Lung (tissue), 11 donors: ENCODE measurements at regions not wholly inside any gene's neighbourhood (a gene's known extent, or its start where the extent isn't known, plus 50 kb on each side); places are given as distances from the start of the nearest gene placed in this dataset.

ENCODE experiments used
- ATAC-seq: fragments of 200-7000 bp; cut with Tn5 transposase; one replicate; pipeline ENCODE4 v1.9.1; 2020; ENCODE audit warnings: moderate number of reproducible peaks; ENCODE audit not compliant: insufficient read depth, low FRiP score
- DNase-seq, 3 donors: peaks; one replicate each; pipeline ENCODE4 v3.0.0-alpha.2; 2013 to 2017
- H3K27ac ChIP-seq, 2 donors: one replicate each; pipeline ENCODE4 v1.5.1; 2013; ENCODE audit warnings: mild to moderate bottlenecking in 2 of 2, moderate library complexity in 2 of 2, control low read depth in 1 of 2, inconsistent platforms in 1 of 2, low read depth in 1 of 2, low read length in 1 of 2
- H3K27me3 ChIP-seq, 3 donors: one replicate each; pipeline ENCODE4 v1.5.1; 2013; ENCODE audit warnings: low read length in 2 of 3; ENCODE audit not compliant: control insufficient read depth in 3 of 3, insufficient read depth in 3 of 3
- H3K36me3 ChIP-seq, 4 donors: one replicate each; pipeline ENCODE4 v1.5.1; 2013; ENCODE audit warnings: low read length in 4 of 4, mild to moderate bottlenecking in 1 of 4, moderate library complexity in 1 of 4; ENCODE audit not compliant: control insufficient read depth in 4 of 4, insufficient read depth in 4 of 4
- H3K4me1 ChIP-seq, 5 donors: one replicate each; pipeline ENCODE4 v1.5.1; 2013; ENCODE audit warnings: low read length in 5 of 5, mild to moderate bottlenecking in 2 of 5, moderate library complexity in 1 of 5; ENCODE audit not compliant: control insufficient read depth in 5 of 5, insufficient read depth in 5 of 5
- H3K4me3 ChIP-seq: one replicate; pipeline ENCODE4 v1.5.1; 2013; ENCODE audit warnings: mild to moderate bottlenecking, control low read depth, moderate library complexity
- H3K9ac ChIP-seq, 2 donors: one replicate each; pipeline ENCODE4 v1.5.1; 2013; ENCODE audit warnings: low read length in 2 of 2, control low read depth in 1 of 2; ENCODE audit not compliant: insufficient read depth in 1 of 2
- H3K9me3 ChIP-seq, 4 donors: one replicate each; pipeline ENCODE4 v1.5.1; 2013; ENCODE audit warnings: low read length in 3 of 4, mild to moderate bottlenecking in 1 of 4, moderate library complexity in 1 of 4; ENCODE audit not compliant: control insufficient read depth in 4 of 4, insufficient read depth in 3 of 4
- CTCF ChIP-seq: IDR thresholded peaks from 2 replicates; pipeline ENCODE4 v1.5.1; 2012; ENCODE audit warnings: mild to moderate bottlenecking; ENCODE audit errors: control extremely low read depth, extremely low read depth
- WGBS, 2 donors: extraction: QIAGEN DNeasy Blood & Tissue Kit; methylation state at CpG; one replicate each; pipeline ENCODE4 v1.1.7; 2013; 5-methylcytosine and 5-hydroxymethylcytosine counted together
- donor health status: control.
- donor health status: control.
- donor health status: Bipolar disorder and iron deficiency.
- donor health status: healthy.
- donor health status: DM: yes; HTN: yes; CAD: no.

DNA sequence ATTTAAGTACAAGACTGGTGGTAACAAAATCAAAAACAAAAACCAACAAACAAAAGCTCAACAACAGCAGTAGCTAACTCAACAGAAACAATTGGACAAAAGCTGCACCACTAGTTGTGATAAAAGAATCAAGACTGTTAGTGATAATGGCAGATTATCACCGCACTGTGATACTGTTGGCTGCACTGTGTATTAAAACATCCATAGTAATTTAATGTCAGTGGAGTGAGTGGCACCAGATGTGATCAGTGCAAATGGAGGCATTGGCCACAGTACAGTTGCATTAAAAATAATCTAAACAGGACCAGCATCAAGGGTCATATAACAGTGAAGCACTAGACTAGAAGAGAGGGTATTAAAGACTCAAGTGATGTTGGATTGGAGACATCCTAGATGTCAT lies 1341.3 kb downstream of the MRPL39 start:
- TF ChIP-seq CTCF = no peak
- no peaks in the 10 kb centered on the region for H3K9me3 ChIP-seq
- no peak overlapping the region for H3K4me3 ChIP-seq
- ATAC-seq (no peak), DNase-seq (no peak)
- H3K4me1 ChIP-seq = no peaks in the 10 kb centered on the region
- 73 to 78% methylated on average over 1 of the region's 1 CpG for WGBS, 2 donors
- no peak overlapping the region for H3K9ac ChIP-seq
- H3K36me3 ChIP-seq = no peaks in the 10 kb centered on the region
- no peaks in the 10 kb centered on the region for H3K27me3 ChIP-seq
- H3K27ac ChIP-seq = no peak overlapping the region

- Histone ChIP-seq H3K9ac (no peak overlapping the region), H3K4me1 (no peaks in the 10 kb centered on the region), H3K9me3 (peaks cover 0 to 5% (median 0%) of the 10 kb centered on the region in 4 donors), H3K4me3 (no peak overlapping the region), H3K27ac (no peak overlapping the region), H3K27me3 (no peaks in the 10 kb centered on the region), H3K36me3 (no peaks in the 10 kb centered on the region)
- no peak for TF ChIP-seq CTCF
- ATAC-seq (no peak), DNase-seq (no peak)
- WGBS, 2 donors = 85 to 89% methylated on average over 3 of the region's 3 CpGs
Measured at GRCh38 chr21:24260751-24261150, 1346.5 kb downstream of the MRPL39 start.

GRCh38 chr21:24259241-24259640 lies 1348.0 kb downstream of the MRPL39 start:
- no peak for DNase-seq
- TF ChIP-seq CTCF = no peak
- Histone ChIP-seq H3K4me1 (no peaks in the 10 kb centered on the region), H3K4me3 (no peak overlapping the region), H3K27ac (no peak overlapping the region), H3K9ac (no peak overlapping the region), H3K27me3 (no peaks in the 10 kb centered on the region), H3K36me3 (no peaks in the 10 kb centered on the region), H3K9me3 (peaks cover 0 to 5% (median 0%) of the 10 kb centered on the region in 4 donors)
- WGBS, 2 donors = 95 to 96% methylated on average over 1 of the region's 1 CpG
- ATAC-seq = no peak

DNA sequence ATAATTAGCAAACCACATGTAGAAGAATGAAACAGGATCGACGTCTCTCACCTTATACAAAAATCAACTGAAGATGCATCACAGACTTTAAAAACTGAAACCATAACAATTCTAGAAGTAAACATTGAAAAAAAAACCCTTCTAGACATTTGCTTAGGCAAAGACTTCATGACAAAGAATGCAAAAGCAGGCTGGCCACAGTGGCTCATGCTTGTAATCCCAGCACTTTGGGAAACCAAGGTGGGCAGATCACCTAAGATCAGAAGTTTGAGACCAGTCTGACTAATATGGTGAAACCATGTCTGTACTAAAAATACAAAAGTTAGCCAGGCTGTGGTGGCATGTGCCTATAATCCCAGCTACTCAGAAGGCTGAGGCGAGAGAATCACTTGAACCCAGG lies 1351.7 kb downstream of the MRPL39 start:
- no peak overlapping the region for H3K27ac ChIP-seq
- no peak for ATAC-seq
- no peak for TF ChIP-seq CTCF
- no peak overlapping the region for H3K4me3 ChIP-seq
- H3K9ac ChIP-seq = no peak overlapping the region
- no peaks in the 10 kb centered on the region for H3K36me3 ChIP-seq
- H3K4me1 ChIP-seq = no peaks in the 10 kb centered on the region
- DNase-seq = no peak
- H3K27me3 ChIP-seq = no peaks in the 10 kb centered on the region
- H3K9me3 ChIP-seq = peaks cover 0 to 1% (median 0%) of the 10 kb centered on the region in 4 donors
- 54 to 75% methylated on average over 3 of the region's 3 CpGs for WGBS, 2 donors
